ENCODE measurements at regions not wholly inside any gene's neighbourhood (a gene's known extent, or its start where the extent isn't known, plus 50 kb on each side); places are given as distances from the start of the nearest gene placed in this dataset.

- TF ChIP-seq POLR2A (IDR thresholded peaks at IDR 0.05) (no peak), CTCF (IDR thresholded peaks at IDR 0.05) (no peak), POLR2AphosphoS5 (IDR thresholded peaks at IDR 0.05) (no peak)
Observed at GRCh38 chr3:14001136-14001535, 121.3 kb upstream of the WNT7A start.

Data from breast epithelium (tissue), 3 donors.